KOPT-K1 (cell line): ENCODE measurements at regions not wholly inside any gene's neighbourhood (a gene's known extent, or its start where the extent isn't known, plus 50 kb on each side); places are given as distances from the start of the nearest gene placed in this dataset.

Experiments
- H3K27ac ChIP-seq: fragments of 200-600 bp; sonication (generic); 2 replicates; pipeline ENCODE4 v1.5.1; 2016; ENCODE audit warnings: antibody characterized with exemption, mild to moderate bottlenecking, low read depth, low read length; ENCODE audit not compliant: poor library complexity, severe bottlenecking
- H3K36me3 ChIP-seq: fragments of 200-600 bp; sonication (generic); 2 replicates; pipeline ENCODE4 v1.5.1; 2017; ENCODE audit warnings: antibody characterized with exemption, mild to moderate bottlenecking, low read length, moderate library complexity; ENCODE audit not compliant: insufficient read depth
- H3K9me3 ChIP-seq: fragments of 200-600 bp; sonication (generic); 2 replicates; pipeline ENCODE4 v1.5.1; 2017; ENCODE audit warnings: antibody characterized with exemption, low read length, mild to moderate bottlenecking; ENCODE audit not compliant: insufficient read depth, poor library complexity, severe bottlenecking

DNA sequence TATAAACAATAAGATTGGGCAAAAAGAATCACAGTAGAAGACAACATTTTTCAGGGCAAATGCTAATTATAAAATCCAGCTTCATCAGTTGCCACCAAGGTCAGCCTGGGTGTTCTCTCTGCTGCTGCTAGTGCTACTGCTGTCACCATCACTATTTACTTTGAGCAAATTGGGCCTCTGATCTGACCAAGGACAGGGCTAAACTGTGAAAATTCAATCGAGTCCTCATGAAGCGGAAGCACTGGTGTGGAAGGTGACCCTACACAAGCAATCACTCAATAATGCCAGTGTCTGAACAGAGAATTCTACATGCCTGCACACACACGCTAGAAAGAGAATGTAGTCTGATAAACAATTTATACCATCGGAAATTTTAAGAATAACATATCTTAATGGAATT lies 122.9 kb upstream of the TTC29 start:
- H3K36me3 ChIP-seq = no peaks in the 10 kb centered on the region
- H3K9me3 ChIP-seq = peaks cover 15% of the 10 kb centered on the region
- H3K27ac ChIP-seq = no peak overlapping the region

DNA sequence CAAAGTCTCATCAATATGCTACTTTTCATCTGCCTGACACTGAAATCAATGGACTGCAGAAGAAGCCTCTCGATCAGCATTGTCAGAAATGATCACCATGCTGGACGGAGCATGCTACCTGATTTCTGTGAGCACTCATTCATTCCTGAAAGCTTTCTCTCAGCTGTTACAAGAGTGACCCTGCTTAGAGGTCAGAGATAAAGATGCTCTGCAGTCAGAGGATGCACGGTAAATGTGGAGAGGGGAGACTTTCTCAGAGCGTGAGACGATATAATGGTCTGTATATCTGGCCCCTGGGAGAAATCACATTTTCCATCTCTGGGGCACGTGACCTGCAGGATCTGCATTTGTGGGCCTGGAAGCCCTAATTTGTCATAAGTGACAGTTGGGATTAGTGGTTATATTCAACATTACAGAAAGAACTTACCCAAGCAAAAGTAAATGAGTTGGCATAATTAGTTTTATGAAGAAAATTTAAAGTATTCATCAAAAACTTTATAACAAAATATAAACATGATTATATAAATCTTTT lies 125.6 kb upstream of the TTC29 start:
- Histone ChIP-seq H3K36me3 (no peaks in the 10 kb centered on the region), H3K9me3 (peaks cover 15% of the 10 kb centered on the region), H3K27ac (no peak overlapping the region)

DNA sequence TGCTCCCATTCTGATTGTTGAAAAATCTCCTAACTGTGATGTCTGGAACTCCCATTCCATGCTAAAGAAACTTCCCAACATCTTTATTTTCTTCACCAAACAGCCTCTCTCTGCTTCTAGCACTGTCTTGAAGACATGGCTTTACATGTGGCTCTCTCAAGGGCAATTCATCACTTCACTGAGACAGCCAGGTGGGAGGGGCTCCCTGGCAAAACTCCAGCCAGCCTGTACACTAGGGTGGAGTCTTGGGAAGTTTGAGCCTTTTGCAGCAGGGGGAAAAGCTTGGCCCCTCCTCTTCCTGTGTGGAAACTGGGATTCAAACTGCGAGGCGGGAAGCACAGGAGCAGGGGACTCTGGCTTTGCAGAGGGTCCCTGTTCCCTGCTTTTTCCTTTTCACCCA lies 130.5 kb upstream of the TTC29 start:
- peaks cover 15% of the 10 kb centered on the region for H3K9me3 ChIP-seq
- no peaks in the 10 kb centered on the region for H3K36me3 ChIP-seq
- no peak overlapping the region for H3K27ac ChIP-seq

DNA sequence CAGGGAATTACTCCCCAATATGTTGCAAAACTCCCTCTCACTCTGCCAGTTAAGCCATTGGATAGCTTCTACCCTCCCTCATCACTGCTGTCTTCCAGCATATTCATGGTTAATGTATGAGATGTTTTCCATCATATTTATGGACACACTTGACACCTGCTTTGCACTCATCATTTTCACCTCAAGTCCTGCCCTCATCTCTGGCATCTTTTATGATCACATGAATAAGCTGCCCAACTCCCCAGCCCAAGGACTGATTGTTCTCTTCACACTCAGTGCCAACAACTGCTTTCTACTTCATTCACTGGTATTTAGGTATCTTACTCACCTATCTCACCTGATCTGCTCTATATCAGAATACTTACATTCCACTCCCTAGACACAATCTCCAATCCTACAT lies 131.1 kb upstream of the TTC29 start:
- Histone ChIP-seq H3K27ac (no peak overlapping the region), H3K36me3 (no peaks in the 10 kb centered on the region), H3K9me3 (peaks cover 15% of the 10 kb centered on the region)

DNA sequence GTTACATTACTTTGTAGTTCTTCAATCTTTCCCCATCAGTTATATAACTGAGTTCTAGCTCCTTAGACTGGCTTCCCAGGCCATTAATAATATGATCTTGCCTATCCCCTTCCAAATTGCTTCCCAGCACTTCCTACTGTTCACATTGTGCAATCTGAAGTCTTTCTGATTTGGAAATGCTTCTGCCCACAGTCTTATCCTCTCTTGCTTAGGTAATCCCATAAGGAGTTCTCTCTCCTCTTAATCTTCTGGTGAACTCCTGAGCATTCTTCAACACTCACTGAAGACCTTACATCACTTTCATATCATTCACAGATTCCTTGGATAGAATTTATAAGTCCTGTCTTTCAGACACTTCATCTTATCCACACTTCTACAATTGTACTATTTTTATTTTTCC lies 132.7 kb upstream of the TTC29 start:
- H3K9me3 ChIP-seq = peaks cover 2% of the 10 kb centered on the region
- H3K27ac ChIP-seq = no peak overlapping the region
- no peaks in the 10 kb centered on the region for H3K36me3 ChIP-seq

DNA sequence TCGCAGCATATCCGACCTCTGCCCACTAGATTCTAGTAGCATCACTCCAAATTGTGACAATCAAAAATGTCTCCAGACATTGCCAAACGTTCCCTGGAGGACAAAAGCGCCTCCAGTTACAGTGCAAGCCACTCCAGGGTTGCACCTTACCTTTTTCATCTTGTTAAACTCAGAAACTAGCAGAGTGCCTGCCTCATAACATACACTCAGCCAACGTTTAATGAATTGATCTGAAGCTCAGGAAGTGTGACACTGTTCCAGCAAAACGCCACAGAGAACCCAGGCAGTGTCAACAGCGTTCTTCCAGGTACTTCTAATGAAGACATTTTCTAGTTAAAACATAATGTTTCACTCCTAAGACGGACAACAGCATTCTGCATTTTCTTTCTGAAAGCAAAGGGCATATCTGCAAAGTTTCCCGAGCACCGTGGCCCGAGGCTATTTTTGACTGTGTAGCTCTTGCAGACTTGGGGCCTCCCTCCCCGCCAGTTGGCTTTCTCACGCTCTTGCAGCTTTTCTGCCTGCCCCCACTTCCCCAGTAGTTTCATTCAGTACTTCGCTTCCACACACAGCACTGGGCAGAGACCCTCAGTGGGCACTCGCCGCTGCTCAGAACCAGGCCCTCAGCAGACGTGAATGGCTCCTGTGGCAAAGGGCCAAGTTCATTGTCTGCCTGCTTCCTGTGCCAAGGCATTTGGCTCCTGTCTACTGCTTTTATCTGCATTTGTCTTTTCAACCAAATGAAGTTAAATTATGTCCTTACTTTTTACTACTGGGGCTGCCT lies 133.4 kb upstream of the TTC29 start:
- H3K27ac ChIP-seq = no peak overlapping the region

DNA sequence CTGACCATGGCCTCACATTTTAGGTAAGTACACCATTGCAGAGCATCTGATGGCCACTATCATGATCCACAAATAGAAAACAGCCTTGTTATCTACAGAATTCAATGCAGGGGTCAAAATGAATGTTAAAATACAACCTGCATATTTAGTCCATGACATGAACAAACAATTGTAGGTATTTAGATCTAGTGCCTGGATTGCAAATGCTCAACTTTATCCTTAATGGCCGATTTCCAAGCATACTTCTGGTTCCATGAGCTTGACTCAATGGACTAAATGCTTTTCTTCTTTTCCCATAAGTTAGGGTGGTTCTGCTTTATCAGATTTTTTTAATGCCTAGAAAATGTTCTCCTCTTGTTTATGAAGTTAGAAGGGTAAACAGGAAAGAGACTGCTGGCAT lies 139.2 kb upstream of the TTC29 start:
- Histone ChIP-seq H3K27ac (no peak overlapping the region), H3K36me3 (no peaks in the 10 kb centered on the region), H3K9me3 (no peaks in the 10 kb centered on the region)

More for the DNA sequence above, 133.4 kb upstream of the TTC29 start:
- no peaks in the 10 kb centered on the region for H3K9me3 ChIP-seq
- H3K36me3 ChIP-seq = no peaks in the 10 kb centered on the region

DNA sequence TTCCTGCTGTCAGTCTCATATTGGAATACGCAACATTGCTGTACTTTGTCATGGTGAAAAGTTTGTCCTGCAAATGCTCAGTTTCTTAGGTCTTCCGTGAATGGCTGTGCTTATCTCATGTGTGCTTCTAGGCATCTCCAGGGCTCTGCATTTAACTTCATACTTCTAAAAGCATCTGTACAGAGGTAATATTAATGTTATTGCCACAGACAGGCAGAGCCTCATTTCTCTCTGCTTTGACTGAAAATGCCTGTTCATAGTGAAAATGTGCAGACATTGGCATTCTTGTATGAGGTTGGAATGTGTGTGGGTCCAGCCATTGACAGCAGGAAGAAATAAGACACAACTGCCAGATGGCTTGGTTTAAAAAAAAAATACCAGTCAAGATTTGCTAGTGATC lies 140.1 kb upstream of the TTC29 start:
- Histone ChIP-seq H3K9me3 (no peaks in the 10 kb centered on the region), H3K27ac (no peak overlapping the region), H3K36me3 (no peaks in the 10 kb centered on the region)

DNA sequence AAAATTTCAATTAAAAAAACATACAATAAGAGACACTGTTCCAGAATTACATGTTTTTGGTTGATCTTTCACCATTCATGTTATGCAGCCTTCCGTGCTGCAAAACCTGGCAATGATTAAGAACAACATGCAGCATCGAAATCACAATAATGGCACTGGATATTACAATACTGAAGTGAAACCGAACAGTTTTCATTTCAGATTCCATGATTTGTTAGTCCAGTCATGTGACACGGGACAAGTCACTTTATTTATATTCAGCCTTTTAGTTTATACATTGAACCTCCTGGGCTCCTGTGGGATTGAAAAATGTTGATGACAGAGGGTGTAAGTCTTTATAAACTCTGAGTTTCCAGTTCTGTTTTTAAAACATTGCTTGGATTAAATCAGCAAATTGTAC lies 142.5 kb upstream of the TTC29 start:
- no peaks in the 10 kb centered on the region for H3K9me3 ChIP-seq
- no peaks in the 10 kb centered on the region for H3K36me3 ChIP-seq
- no peak overlapping the region for H3K27ac ChIP-seq

DNA sequence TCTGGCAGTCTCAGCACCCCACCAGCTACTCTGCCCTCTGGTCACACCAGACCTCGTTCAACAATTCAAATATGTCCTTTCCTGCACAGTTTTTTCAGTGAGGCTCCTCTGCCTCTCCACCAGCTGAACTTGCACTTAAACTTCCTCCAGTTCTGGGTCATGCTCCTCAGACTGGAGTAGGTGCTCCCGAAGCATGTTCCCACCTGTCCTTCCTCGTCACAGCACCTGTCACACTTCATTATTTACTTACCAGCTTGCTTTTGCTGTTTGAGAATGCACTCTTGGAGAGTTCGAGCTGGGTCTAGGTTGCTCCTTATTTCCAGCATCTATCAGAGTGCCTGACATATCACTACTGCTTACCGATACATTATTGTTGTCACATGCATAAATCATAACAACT lies 144.8 kb upstream of the TTC29 start:
- no peaks in the 10 kb centered on the region for H3K36me3 ChIP-seq
- H3K27ac ChIP-seq = no peak overlapping the region
- H3K9me3 ChIP-seq = no peaks in the 10 kb centered on the region

DNA sequence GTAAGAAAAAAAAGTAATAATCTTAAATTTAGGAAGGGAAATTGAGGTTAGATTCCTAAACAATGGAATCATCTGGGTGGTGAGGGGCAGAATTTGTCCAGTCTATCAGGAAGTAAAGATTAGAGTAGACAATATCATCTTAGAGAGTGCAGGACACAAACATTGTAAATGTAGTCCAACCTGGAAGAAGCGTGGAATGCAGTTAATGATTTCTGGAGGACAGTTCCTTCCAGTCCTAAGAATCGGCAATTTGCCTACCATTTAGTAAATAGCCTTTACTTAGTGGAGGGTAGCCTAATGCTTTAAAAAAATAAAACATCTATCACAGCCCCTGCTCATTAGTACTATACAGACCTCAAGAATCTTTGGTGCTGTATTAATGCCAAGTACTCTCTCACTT lies 147.5 kb upstream of the TTC29 start:
- Histone ChIP-seq H3K36me3 (no peaks in the 10 kb centered on the region), H3K9me3 (no peaks in the 10 kb centered on the region), H3K27ac (no peak overlapping the region)

DNA sequence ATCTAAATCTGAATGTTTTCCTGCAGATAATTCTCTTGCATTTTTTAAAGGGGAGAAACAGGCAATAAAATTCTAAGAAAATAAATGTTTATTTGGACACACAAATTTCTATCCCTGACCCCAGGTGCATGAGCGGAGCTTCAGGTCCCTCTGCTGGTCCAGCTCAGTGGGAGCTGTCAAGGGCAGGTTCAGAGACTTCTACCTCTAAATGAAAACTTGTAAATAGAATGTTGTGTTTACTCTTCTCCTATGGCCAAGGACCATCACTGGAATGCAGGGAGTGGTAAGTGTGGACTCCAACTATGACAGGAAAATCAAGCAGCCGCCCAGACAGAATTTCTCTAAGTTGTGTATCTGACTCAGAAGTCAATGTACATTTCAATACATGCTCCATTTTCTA lies 148.6 kb upstream of the TTC29 start:
- H3K9me3 ChIP-seq = no peaks in the 10 kb centered on the region
- H3K36me3 ChIP-seq = no peaks in the 10 kb centered on the region
- no peak overlapping the region for H3K27ac ChIP-seq

DNA sequence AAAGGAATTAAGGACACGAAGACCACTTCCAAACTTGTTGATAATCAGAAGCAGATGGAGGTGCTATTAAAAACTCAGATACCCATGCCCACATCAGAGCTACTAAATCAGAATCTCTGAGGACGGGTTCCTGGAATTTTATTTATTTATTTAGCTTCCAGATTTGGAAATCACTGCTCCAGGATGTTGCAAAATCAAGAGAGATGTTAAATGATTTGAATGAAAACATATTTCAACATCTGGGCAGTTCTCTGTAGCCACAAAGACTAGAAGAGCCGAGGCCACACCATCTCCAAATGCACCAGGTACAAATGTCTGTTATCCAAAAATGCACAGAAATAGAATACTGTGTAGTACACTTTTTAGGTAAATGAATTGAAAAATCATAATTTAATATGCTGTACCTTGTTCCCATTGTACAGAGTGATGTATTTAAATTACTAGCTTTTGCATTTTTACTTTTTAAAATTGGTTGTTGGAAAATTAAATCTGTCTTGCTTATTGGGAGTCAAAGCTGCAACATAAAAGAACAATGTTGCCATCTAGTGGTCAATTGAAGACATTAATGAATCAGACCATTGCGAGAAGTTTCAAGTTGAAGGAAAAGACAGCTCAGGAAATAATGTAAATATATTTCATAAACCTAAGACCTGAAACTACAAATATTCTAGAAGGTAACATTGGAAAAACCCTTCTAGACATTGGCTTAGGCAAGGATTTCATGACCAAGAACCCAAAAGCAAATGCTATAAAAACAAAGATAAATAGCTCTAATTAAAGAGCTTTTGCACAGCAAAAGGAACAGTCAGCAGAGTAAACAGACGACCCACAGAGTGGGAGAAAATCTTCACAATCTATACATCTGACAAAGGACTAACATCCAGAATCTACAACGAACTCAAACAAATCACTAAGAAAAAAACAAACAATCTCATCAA lies 151.3 kb upstream of the TTC29 start:
- Histone ChIP-seq H3K9me3 (no peaks in the 10 kb centered on the region), H3K27ac (no peak overlapping the region), H3K36me3 (no peaks in the 10 kb centered on the region)

DNA sequence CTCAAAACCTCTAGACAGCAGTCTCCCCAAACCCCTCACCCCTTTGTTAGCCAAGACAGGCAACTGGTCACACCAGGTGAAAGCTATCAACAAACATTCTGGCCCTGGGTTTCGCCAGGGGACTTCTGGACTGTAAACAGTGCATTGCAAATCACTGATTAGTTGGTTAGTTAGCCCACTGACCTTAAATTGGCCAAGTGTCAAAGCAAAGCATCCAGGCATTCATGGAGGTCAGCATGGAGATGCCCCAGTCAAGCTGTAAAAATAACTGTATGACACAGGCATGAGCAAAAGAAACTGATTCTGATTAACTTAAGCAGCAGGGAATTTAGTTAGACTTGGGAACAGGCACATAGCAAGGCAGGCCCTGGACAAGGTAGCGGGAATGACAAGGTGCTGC lies 156.0 kb upstream of the TTC29 start:
- Histone ChIP-seq H3K36me3 (no peaks in the 10 kb centered on the region), H3K27ac (no peak overlapping the region)

DNA sequence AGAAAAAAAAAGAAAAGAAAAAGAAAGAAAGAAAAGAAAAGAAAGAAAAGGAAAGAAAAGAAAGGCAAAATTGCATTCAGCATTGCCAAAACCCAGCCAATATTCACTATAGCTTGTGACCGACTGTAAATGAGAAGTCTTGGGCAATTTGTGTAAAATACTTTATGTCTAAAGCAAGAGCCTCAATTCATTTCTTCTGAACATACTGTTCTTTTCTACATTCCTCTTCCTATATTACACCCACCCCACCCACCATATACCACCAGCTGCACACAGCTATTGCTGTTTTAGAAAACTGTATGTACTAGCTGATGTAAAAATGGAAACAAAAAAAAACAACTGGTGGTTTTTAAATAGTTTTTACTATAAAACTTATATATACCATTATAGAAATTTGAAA lies 156.9 kb upstream of the TTC29 start:
- H3K9me3 ChIP-seq = no peaks in the 10 kb centered on the region
- no peaks in the 10 kb centered on the region for H3K36me3 ChIP-seq
- no peak overlapping the region for H3K27ac ChIP-seq

More for the DNA sequence above, 156.0 kb upstream of the TTC29 start:
- no peaks in the 10 kb centered on the region for H3K9me3 ChIP-seq
